ENCODE measurements at regions not wholly inside any gene's neighbourhood (a gene's known extent, or its start where the extent isn't known, plus 50 kb on each side); places are given as distances from the start of the nearest gene placed in this dataset.

DNA sequence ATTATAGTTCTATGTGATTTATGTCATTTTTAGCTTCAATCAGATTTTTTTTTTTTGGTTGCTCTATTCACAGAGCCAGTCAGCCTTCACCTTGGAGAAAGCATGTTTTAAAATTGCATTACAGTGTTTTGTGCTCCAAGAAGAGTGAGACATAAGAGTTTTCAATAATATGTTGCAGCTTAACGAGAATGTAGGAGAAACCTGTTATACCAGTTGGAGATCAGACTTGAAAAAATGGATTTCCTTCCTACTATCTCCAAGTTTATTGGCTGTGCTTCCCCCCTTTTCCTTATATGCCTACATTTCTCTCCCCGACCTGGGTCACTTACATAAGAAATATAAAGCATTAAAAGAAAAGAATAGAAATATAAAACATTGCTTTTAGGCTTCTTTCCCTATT is 123.9 kb upstream of the ARGLU1 start:
- no peak overlapping the region for H3K27ac ChIP-seq (ENCODE audit: low read length)
- H3K27me3 ChIP-seq (ENCODE audit: insufficient read depth, low read depth, low read length) = no peaks in the 10 kb centered on the region
- H3F3A ChIP-seq (ENCODE audit: insufficient read depth, low read length, poor library complexity, severe bottlenecking) = no peaks in the 10 kb centered on the region
- no peaks in the 10 kb centered on the region for H3K9me3 ChIP-seq (ENCODE audit: low read length)
- TF ChIP-seq RAD21 (conservative IDR thresholded peaks at IDR 0.05) = no peak
- no peak for TF ChIP-seq TAF1 (IDR thresholded peaks at IDR 0.05; ENCODE audit: low read depth)
- TF ChIP-seq, protein P1, sequence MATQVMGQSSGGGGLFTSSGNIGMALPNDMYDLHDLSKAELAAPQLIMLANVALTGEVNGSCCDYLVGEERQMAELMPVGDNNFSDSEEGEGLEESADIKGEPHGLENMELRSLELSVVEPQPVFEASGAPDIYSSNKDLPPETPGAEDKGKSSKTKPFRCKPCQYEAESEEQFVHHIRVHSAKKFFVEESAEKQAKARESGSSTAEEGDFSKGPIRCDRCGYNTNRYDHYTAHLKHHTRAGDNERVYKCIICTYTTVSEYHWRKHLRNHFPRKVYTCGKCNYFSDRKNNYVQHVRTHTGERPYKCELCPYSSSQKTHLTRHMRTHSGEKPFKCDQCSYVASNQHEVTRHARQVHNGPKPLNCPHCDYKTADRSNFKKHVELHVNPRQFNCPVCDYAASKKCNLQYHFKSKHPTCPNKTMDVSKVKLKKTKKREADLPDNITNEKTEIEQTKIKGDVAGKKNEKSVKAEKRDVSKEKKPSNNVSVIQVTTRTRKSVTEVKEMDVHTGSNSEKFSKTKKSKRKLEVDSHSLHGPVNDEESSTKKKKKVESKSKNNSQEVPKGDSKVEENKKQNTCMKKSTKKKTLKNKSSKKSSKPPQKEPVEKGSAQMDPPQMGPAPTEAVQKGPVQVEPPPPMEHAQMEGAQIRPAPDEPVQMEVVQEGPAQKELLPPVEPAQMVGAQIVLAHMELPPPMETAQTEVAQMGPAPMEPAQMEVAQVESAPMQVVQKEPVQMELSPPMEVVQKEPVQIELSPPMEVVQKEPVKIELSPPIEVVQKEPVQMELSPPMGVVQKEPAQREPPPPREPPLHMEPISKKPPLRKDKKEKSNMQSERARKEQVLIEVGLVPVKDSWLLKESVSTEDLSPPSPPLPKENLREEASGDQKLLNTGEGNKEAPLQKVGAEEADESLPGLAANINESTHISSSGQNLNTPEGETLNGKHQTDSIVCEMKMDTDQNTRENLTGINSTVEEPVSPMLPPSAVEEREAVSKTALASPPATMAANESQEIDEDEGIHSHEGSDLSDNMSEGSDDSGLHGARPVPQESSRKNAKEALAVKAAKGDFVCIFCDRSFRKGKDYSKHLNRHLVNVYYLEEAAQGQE (IDR thresholded peaks at IDR 0.05; ENCODE audit: borderline replicate concordance) = no peak
- no peak for TF ChIP-seq SMC3 (conservative IDR thresholded peaks at IDR 0.05; ENCODE audit: poor library complexity)
- no peak for TF ChIP-seq POLR2AphosphoS5 (IDR thresholded peaks at IDR 0.05)
- TF ChIP-seq, protein P2, sequence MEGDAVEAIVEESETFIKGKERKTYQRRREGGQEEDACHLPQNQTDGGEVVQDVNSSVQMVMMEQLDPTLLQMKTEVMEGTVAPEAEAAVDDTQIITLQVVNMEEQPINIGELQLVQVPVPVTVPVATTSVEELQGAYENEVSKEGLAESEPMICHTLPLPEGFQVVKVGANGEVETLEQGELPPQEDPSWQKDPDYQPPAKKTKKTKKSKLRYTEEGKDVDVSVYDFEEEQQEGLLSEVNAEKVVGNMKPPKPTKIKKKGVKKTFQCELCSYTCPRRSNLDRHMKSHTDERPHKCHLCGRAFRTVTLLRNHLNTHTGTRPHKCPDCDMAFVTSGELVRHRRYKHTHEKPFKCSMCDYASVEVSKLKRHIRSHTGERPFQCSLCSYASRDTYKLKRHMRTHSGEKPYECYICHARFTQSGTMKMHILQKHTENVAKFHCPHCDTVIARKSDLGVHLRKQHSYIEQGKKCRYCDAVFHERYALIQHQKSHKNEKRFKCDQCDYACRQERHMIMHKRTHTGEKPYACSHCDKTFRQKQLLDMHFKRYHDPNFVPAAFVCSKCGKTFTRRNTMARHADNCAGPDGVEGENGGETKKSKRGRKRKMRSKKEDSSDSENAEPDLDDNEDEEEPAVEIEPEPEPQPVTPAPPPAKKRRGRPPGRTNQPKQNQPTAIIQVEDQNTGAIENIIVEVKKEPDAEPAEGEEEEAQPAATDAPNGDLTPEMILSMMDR (IDR thresholded peaks at IDR 0.05; ENCODE audit: poor library complexity, severe bottlenecking) = no peak
- no peak for TF ChIP-seq EZH2 (IDR thresholded peaks at IDR 0.05; ENCODE audit: borderline replicate concordance, insufficient read depth, low read length, poor library complexity, severe bottlenecking)
- TF ChIP-seq EP300 (conservative IDR thresholded peaks at IDR 0.05; ENCODE audit: poor library complexity, severe bottlenecking) = no peak
- no peak overlapping the region for H3K4me3 ChIP-seq (ENCODE audit: low read length)
- H3K79me2 ChIP-seq (replicated peaks; ENCODE audit: insufficient read depth, low read length) = no peaks in the 10 kb centered on the region
- H2AFZ ChIP-seq (ENCODE audit: low read depth, low read length) = no peak overlapping the region
- H3K4me2 ChIP-seq (ENCODE audit: low read length) = no peak overlapping the region
- H4K20me1 ChIP-seq (ENCODE audit: insufficient read depth) = no peaks in the 10 kb centered on the region
- no peak overlapping the region for H3K9ac ChIP-seq (ENCODE audit: low read length)
- no peaks in the 10 kb centered on the region for H3K36me3 ChIP-seq (ENCODE audit: insufficient read depth, low read length)
- no peaks in the 10 kb centered on the region for H3K9me2 ChIP-seq (ENCODE audit: insufficient read depth, low read length)

DNA sequence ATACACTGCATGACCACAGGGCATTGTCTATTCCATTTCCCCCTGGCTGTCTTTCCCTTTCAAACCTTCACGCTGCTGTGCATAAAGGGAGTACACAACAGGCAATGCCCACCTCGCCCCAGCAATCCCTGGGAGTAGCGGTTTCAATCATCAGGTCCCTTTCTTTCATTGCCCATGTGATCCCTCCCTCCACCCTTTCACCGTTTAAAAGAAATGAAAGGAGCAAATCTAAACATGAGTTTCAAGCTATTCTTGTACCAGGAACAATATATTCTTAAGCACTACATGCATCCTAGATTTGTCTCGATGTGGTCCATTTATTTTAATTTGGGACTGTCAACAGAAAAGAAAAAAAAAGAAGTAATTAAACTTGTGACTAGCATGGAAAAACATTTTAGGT is 123.4 kb upstream of the ARGLU1 start:
- H3K27ac ChIP-seq (ENCODE audit: low read length) = no peak overlapping the region
- H3F3A ChIP-seq (ENCODE audit: insufficient read depth, low read length, poor library complexity, severe bottlenecking) = no peaks in the 10 kb centered on the region
- H3K9me3 ChIP-seq (ENCODE audit: low read length) = no peaks in the 10 kb centered on the region
- no peaks in the 10 kb centered on the region for H3K9me2 ChIP-seq (ENCODE audit: insufficient read depth, low read length)
- H3K79me2 ChIP-seq (replicated peaks; ENCODE audit: insufficient read depth, low read length) = no peaks in the 10 kb centered on the region
- no peak overlapping the region for H3K4me2 ChIP-seq (ENCODE audit: low read length)
- no peaks in the 10 kb centered on the region for H3K27me3 ChIP-seq (ENCODE audit: insufficient read depth, low read depth, low read length)
- H3K9ac ChIP-seq (ENCODE audit: low read length) = no peak overlapping the region
- H3K4me3 ChIP-seq (ENCODE audit: low read length) = no peak overlapping the region
- no peak for TF ChIP-seq EZH2 (IDR thresholded peaks at IDR 0.05; ENCODE audit: borderline replicate concordance, insufficient read depth, low read length, poor library complexity, severe bottlenecking)
- TF ChIP-seq EP300 (conservative IDR thresholded peaks at IDR 0.05; ENCODE audit: poor library complexity, severe bottlenecking) = no peak
- no peak for TF ChIP-seq MXI1 (conservative IDR thresholded peaks at IDR 0.05; ENCODE audit: poor library complexity, severe bottlenecking)
- no peak for TF ChIP-seq POLR2AphosphoS5 (IDR thresholded peaks at IDR 0.05)
- TF ChIP-seq, protein P1 (IDR thresholded peaks at IDR 0.05; ENCODE audit: borderline replicate concordance) = no peak
- TF ChIP-seq TAF1 (IDR thresholded peaks at IDR 0.05; ENCODE audit: low read depth) = no peak
- TF ChIP-seq, protein P2 (IDR thresholded peaks at IDR 0.05; ENCODE audit: poor library complexity, severe bottlenecking) = no peak
- no peak for TF ChIP-seq RAD21 (conservative IDR thresholded peaks at IDR 0.05)
- no peak for TF ChIP-seq SMC3 (conservative IDR thresholded peaks at IDR 0.05; ENCODE audit: poor library complexity)
- no peaks in the 10 kb centered on the region for H3K36me3 ChIP-seq (ENCODE audit: insufficient read depth, low read length)
- H4K20me1 ChIP-seq (ENCODE audit: insufficient read depth) = no peaks in the 10 kb centered on the region
- H2AFZ ChIP-seq (ENCODE audit: low read depth, low read length) = no peak overlapping the region

Measured in neural cell (in vitro differentiated cells).